ENCODE measurements at regions not wholly inside any gene's neighbourhood (a gene's known extent, or its start where the extent isn't known, plus 50 kb on each side); places are given as distances from the start of the nearest gene placed in this dataset.

- Histone ChIP-seq H3K4me3 (replicated peaks; ENCODE audit: low read depth, low read length) (no peak overlapping the region), H3K36me3 (ENCODE audit: control insufficient read depth, insufficient read depth, low read length) (no peaks in the 10 kb centered on the region), H3K27me3 (replicated peaks; ENCODE audit: control insufficient read depth, insufficient read depth, low read length) (no peaks in the 10 kb centered on the region)
- TF ChIP-seq, protein P1, sequence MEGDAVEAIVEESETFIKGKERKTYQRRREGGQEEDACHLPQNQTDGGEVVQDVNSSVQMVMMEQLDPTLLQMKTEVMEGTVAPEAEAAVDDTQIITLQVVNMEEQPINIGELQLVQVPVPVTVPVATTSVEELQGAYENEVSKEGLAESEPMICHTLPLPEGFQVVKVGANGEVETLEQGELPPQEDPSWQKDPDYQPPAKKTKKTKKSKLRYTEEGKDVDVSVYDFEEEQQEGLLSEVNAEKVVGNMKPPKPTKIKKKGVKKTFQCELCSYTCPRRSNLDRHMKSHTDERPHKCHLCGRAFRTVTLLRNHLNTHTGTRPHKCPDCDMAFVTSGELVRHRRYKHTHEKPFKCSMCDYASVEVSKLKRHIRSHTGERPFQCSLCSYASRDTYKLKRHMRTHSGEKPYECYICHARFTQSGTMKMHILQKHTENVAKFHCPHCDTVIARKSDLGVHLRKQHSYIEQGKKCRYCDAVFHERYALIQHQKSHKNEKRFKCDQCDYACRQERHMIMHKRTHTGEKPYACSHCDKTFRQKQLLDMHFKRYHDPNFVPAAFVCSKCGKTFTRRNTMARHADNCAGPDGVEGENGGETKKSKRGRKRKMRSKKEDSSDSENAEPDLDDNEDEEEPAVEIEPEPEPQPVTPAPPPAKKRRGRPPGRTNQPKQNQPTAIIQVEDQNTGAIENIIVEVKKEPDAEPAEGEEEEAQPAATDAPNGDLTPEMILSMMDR (IDR thresholded peaks at IDR 0.05; ENCODE audit: insufficient read depth, low read length, poor library complexity, severe bottlenecking) = no peak
- DNase-seq (ENCODE audit: extremely low read depth, insufficient read length) = no peak
Observed at GRCh38 chrX:69372435-69372834, 131.7 kb upstream of the NALF2 start.

GRCh38 chrX:69371159-69371558 lies 133.0 kb upstream of the NALF2 start:
- H3K36me3 ChIP-seq (ENCODE audit: control insufficient read depth, insufficient read depth, low read length) = no peaks in the 10 kb centered on the region
- H3K4me3 ChIP-seq (replicated peaks; ENCODE audit: low read depth, low read length) = no peak overlapping the region
- no peak for DNase-seq (ENCODE audit: extremely low read depth, insufficient read length)
- TF ChIP-seq, protein P1 (IDR thresholded peaks at IDR 0.05; ENCODE audit: insufficient read depth, low read length, poor library complexity, severe bottlenecking) = no peak
- no peaks in the 10 kb centered on the region for H3K27me3 ChIP-seq (replicated peaks; ENCODE audit: control insufficient read depth, insufficient read depth, low read length)

GRCh38 chrX:69369999-69370398 lies 134.1 kb upstream of the NALF2 start:
- Histone ChIP-seq H3K4me3 (replicated peaks; ENCODE audit: low read depth, low read length) (no peak overlapping the region), H3K36me3 (ENCODE audit: control insufficient read depth, insufficient read depth, low read length) (no peaks in the 10 kb centered on the region), H3K27me3 (replicated peaks; ENCODE audit: control insufficient read depth, insufficient read depth, low read length) (no peaks in the 10 kb centered on the region)
- no peak for DNase-seq (ENCODE audit: extremely low read depth, insufficient read length)
- TF ChIP-seq, protein P1 (IDR thresholded peaks at IDR 0.05; ENCODE audit: insufficient read depth, low read length, poor library complexity, severe bottlenecking) = no peak

DNA sequence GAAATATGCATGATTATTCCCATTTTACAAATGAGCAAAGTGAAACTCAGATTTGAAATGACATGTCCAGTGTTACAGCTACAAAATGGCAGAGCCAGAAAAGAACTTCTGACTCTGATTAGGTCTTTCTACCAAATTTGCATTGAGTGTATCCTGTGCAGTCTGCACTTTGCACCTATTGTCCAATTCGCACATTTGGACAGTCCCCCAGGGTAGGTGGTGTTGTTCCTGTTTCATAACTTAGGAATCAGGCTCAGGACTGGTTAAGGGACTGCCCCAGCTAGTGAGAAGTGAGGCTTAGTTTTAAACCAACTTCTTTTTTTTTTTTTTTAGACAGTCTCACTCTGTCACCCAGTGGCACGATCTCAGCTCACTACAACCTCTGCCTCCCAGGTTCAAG lies 137.9 kb upstream of the NALF2 start:
- no peak for DNase-seq (ENCODE audit: extremely low read depth, insufficient read length)
- H3K36me3 ChIP-seq (ENCODE audit: control insufficient read depth, insufficient read depth, low read length) = no peaks in the 10 kb centered on the region
- TF ChIP-seq, protein P1 (IDR thresholded peaks at IDR 0.05; ENCODE audit: insufficient read depth, low read length, poor library complexity, severe bottlenecking) = no peak
- H3K27me3 ChIP-seq (replicated peaks; ENCODE audit: control insufficient read depth, insufficient read depth, low read length) = no peaks in the 10 kb centered on the region
- H3K4me3 ChIP-seq (replicated peaks; ENCODE audit: low read depth, low read length) = no peak overlapping the region

- Histone ChIP-seq H3K36me3 (ENCODE audit: control insufficient read depth, insufficient read depth, low read length) (no peaks in the 10 kb centered on the region), H3K4me3 (replicated peaks; ENCODE audit: low read depth, low read length) (no peak overlapping the region), H3K27me3 (replicated peaks; ENCODE audit: control insufficient read depth, insufficient read depth, low read length) (no peaks in the 10 kb centered on the region)
- TF ChIP-seq, protein P1 (IDR thresholded peaks at IDR 0.05; ENCODE audit: insufficient read depth, low read length, poor library complexity, severe bottlenecking) = no peak
- DNase-seq (ENCODE audit: extremely low read depth, insufficient read length) = no peak
Observed at GRCh38 chrX:69365755-69366154, 138.4 kb upstream of the NALF2 start.

DNA sequence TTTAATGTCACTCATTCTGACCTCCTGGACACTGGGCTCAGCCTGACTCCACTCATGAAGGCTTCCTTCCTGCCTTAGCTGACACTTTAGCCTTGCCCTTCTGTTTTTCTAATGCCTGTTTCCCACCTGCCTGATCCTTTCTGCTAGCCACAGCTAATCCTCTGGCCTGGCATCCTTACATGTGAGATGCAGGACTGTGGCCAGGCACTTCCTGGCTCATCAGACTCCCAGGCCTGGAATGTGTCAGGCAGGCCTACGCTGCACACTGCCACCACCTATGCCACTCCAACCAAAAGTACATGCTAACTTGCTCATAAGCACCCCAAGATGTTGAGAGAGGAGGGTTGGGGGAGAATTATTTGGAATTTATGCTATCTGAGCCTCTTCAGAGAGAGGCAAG lies 138.8 kb upstream of the NALF2 start:
- TF ChIP-seq, protein P1 (IDR thresholded peaks at IDR 0.05; ENCODE audit: insufficient read depth, low read length, poor library complexity, severe bottlenecking) = no peak
- H3K27me3 ChIP-seq (replicated peaks; ENCODE audit: control insufficient read depth, insufficient read depth, low read length) = no peaks in the 10 kb centered on the region
- no peak overlapping the region for H3K4me3 ChIP-seq (replicated peaks; ENCODE audit: low read depth, low read length)
- DNase-seq (ENCODE audit: extremely low read depth, insufficient read length) = no peak
- no peaks in the 10 kb centered on the region for H3K36me3 ChIP-seq (ENCODE audit: control insufficient read depth, insufficient read depth, low read length)
